ENCODE measurements at regions not wholly inside any gene's neighbourhood (a gene's known extent, or its start where the extent isn't known, plus 50 kb on each side); places are given as distances from the start of the nearest gene placed in this dataset.

GRCh38 chr2:219906114-219907010 is 278.9 kb downstream of the SLC4A3 start:
- DNase-seq: no peak

- DNase-seq: no peak
These were observed 279.6 kb downstream of the SLC4A3 start for GRCh38 chr2:219907011-219907365.

GRCh38 chr2:219908538-219908937 is 281.1 kb downstream of the SLC4A3 start:
- DNase-seq: no peak

GRCh38 chr2:219911541-219911940 is 284.1 kb downstream of the SLC4A3 start:
- DNase-seq: no peak

GRCh38 chr2:219912491-219912921 is 285.1 kb downstream of the SLC4A3 start:
- no peak for DNase-seq

- DNase-seq: no peak
These were observed 287.1 kb downstream of the SLC4A3 start for GRCh38 chr2:219914577-219914976.

- no peak for DNase-seq
These were observed 288.9 kb downstream of the SLC4A3 start for GRCh38 chr2:219916281-219916680.

GRCh38 chr2:219916726-219917440 is 289.5 kb downstream of the SLC4A3 start:
- no peak for DNase-seq

GRCh38 chr2:219918254-219918653 is 290.8 kb downstream of the SLC4A3 start:
- no peak for DNase-seq

GRCh38 chr2:219918944-219919343 is 291.5 kb downstream of the SLC4A3 start:
- DNase-seq: no peak

- DNase-seq: no peak
These were observed 292.1 kb downstream of the SLC4A3 start for GRCh38 chr2:219919506-219919905.

- DNase-seq: no peak
These were observed 302.4 kb downstream of the SLC4A3 start for GRCh38 chr2:219929835-219930234.

GRCh38 chr2:219939647-219940046 is 312.2 kb downstream of the SLC4A3 start:
- DNase-seq: no peak

- no peak for DNase-seq
These were observed 317.4 kb downstream of the SLC4A3 start for GRCh38 chr2:219944866-219945265.

GRCh38 chr2:219946021-219946420 is 318.6 kb downstream of the SLC4A3 start:
- no peak for DNase-seq

GRCh38 chr2:219946529-219946928 is 319.1 kb downstream of the SLC4A3 start:
- no peak for DNase-seq

GRCh38 chr2:219947575-219947974 is 320.1 kb downstream of the SLC4A3 start:
- no peak for DNase-seq

GRCh38 chr2:219949053-219949452 is 321.6 kb downstream of the SLC4A3 start:
- no peak for DNase-seq

- DNase-seq: no peak
These were observed 323.7 kb downstream of the SLC4A3 start for GRCh38 chr2:219951099-219951498.

- DNase-seq: no peak
These were observed 326.9 kb downstream of the SLC4A3 start for GRCh38 chr2:219954331-219954730.

- no peak for DNase-seq
These were observed 330.4 kb downstream of the SLC4A3 start for GRCh38 chr2:219957820-219958219.

- DNase-seq: no peak
These were observed 331.5 kb downstream of the SLC4A3 start for GRCh38 chr2:219958941-219959340.

GRCh38 chr2:219959471-219959870 is 332.0 kb downstream of the SLC4A3 start:
- no peak for DNase-seq

- DNase-seq: no peak
These were observed 334.6 kb downstream of the SLC4A3 start for GRCh38 chr2:219961947-219962498.

Measured in CD4-positive, alpha-beta T cell treated with Interferon alpha-2 for 1 hour (primary cell).